NCI-H1092 (cell line): ENCODE measurements at regions not wholly inside any gene's neighbourhood (a gene's known extent, or its start where the extent isn't known, plus 50 kb on each side); places are given as distances from the start of the nearest gene placed in this dataset.
"Not testable (repeated sequence)": the region's sequence is repeated elsewhere in the genome, so short reads cannot be mapped to it uniquely, and the experiment has no call there.

Experiments used
- DNase-seq: peaks from one replicate; lab custom pipeline; 2025; lab: John Stamatoyannopoulos, UW

- DNase-seq, result no peak
These were observed 49.9 kb upstream of the CAPRIN1 start for GRCh38 chr11:34001557-34002064.

- no peak for DNase-seq
These were observed 52.1 kb upstream of the CAPRIN1 start for GRCh38 chr11:33999393-33999792.

GRCh38 chr11:33997584-33998251 is 53.8 kb upstream of the CAPRIN1 start:
- no peak for DNase-seq

GRCh38 chr11:33996498-33997454 is 54.8 kb upstream of the CAPRIN1 start:
- peak; percentile 57 for DNase-seq

- DNase-seq, result no peak
These were observed 56.6 kb upstream of the CAPRIN1 start for GRCh38 chr11:33994937-33995336.

GRCh38 chr11:33991136-33991535 is 60.4 kb upstream of the CAPRIN1 start:
- DNase-seq, result not testable (repeated sequence)

GRCh38 chr11:33990131-33990530 is 61.4 kb upstream of the CAPRIN1 start:
- DNase-seq, result not testable (repeated sequence)

- no peak for DNase-seq
These were observed 62.1 kb upstream of the CAPRIN1 start for GRCh38 chr11:33989461-33989860.

GRCh38 chr11:33988586-33989370 is 62.8 kb upstream of the CAPRIN1 start:
- no peak for DNase-seq

GRCh38 chr11:33987975-33988580 is 63.5 kb upstream of the CAPRIN1 start:
- peak; percentile 91 for DNase-seq

GRCh38 chr11:33987545-33987944 is 64.0 kb upstream of the CAPRIN1 start:
- DNase-seq, result no peak

- DNase-seq, result not testable (repeated sequence)
These were observed 64.7 kb upstream of the CAPRIN1 start for GRCh38 chr11:33986597-33987501.

- DNase-seq, result no peak
These were observed 66.7 kb upstream of the CAPRIN1 start for GRCh38 chr11:33984682-33985389.

GRCh38 chr11:33982661-33983060 is 68.9 kb upstream of the CAPRIN1 start:
- no peak for DNase-seq

GRCh38 chr11:33980897-33981296 is 70.6 kb upstream of the CAPRIN1 start:
- DNase-seq, result peak; percentile 34

- DNase-seq, result no peak
These were observed 73.2 kb upstream of the CAPRIN1 start for GRCh38 chr11:33978376-33978775.

- no peak for DNase-seq
These were observed 73.9 kb upstream of the CAPRIN1 start for GRCh38 chr11:33977676-33978075.

- no peak for DNase-seq
These were observed 74.9 kb upstream of the CAPRIN1 start for GRCh38 chr11:33976495-33977199.

GRCh38 chr11:33974804-33975203 is 76.7 kb upstream of the CAPRIN1 start:
- DNase-seq, result no peak
